Heart left ventricle (tissue), 16 donors: ENCODE measurements at regions not wholly inside any gene's neighbourhood (a gene's known extent, or its start where the extent isn't known, plus 50 kb on each side); places are given as distances from the start of the nearest gene placed in this dataset.

Experiments
- ATAC-seq, 4 donors: fragments of 200-7000 bp; cut with Tn5 transposase; one replicate each; pipeline ENCODE4 v1.9.1; 2020 to 2022; ENCODE audit warnings: moderate library complexity in 4 of 4, mild to moderate bottlenecking in 3 of 4, moderate number of reproducible peaks in 1 of 4
- DNase-seq, 5 donors: peaks; one replicate each; pipeline ENCODE4 v3.0.0-alpha.2; 2020
- H3K27ac ChIP-seq, 12 donors: fragments of 200-600 bp; sonication (generic) in 4 of 12; one replicate each; pipeline versions ENCODE4 v1.5.0 to v1.8.0; 2016 to 2022; ENCODE audit warnings: mild to moderate bottlenecking in 2 of 12
- H3K27me3 ChIP-seq, 9 donors: fragments of 200-600 bp; sonication (generic) in 2 of 9; one replicate each; pipeline versions ENCODE4 v1.5.1 to v1.8.0; 2016 to 2022; ENCODE audit warnings: mild to moderate bottlenecking in 3 of 9
- H3K36me3 ChIP-seq, 9 donors: fragments of 200-600 bp; sonication (generic) in 2 of 9; one replicate each; pipeline versions ENCODE4 v1.5.0 to v1.8.0; 2018 to 2022; ENCODE audit warnings: mild to moderate bottlenecking in 2 of 9
- H3K4me1 ChIP-seq, 12 donors: fragments of 200-600 bp; sonication (generic) in 4 of 12; one replicate each; pipeline versions ENCODE4 v1.5.0 to v1.8.0; 2016 to 2022; ENCODE audit warnings: mild to moderate bottlenecking in 3 of 12
- H3K4me3 ChIP-seq, 12 donors: fragments of 200-600 bp; sonication (generic) in 4 of 12; one replicate each; pipeline versions ENCODE4 v1.5.0 to v1.8.0; 2017 to 2022; ENCODE audit warnings: mild to moderate bottlenecking in 9 of 12, moderate library complexity in 4 of 12
- H3K9me3 ChIP-seq, 12 donors: fragments of 200-600 bp; sonication (generic) in 4 of 12; one replicate each; pipeline versions ENCODE4 v1.5.0 to v1.8.0; 2016 to 2022; ENCODE audit warnings: mild to moderate bottlenecking in 1 of 12
- CTCF ChIP-seq, 12 donors: fragments of 200-600 bp; sonication (generic) in 4 of 12; IDR thresholded peaks; one replicate each; pipeline versions ENCODE4 v1.5.0 to v1.8.0; 2018 to 2022; ENCODE audit warnings: antibody characterized with exemption in 12 of 12, mild to moderate bottlenecking in 5 of 12
- POLR2A ChIP-seq, 2 donors: fragments of 450-650 bp; IDR thresholded peaks; one replicate each; pipeline ENCODE4 v1.6.1; 2017; ENCODE audit warnings: antibody characterized with exemption in 2 of 2, mild to moderate bottlenecking in 2 of 2, moderate library complexity in 2 of 2
- WGBS, 4 donors: extraction: QIAGEN DNeasy Blood & Tissue Kit in 2 of 4; methylation state at CpG; one replicate each; pipeline versions ENCODE4 v1.1.5 to v1.1.7; 2013 to 2018; 5-methylcytosine and 5-hydroxymethylcytosine counted together
- intact Hi-C, 10 donors: fragments of 100-400 bp; cut with DNase I; formaldehyde crosslinking; loops; one replicate each; pipeline versions ENCODE4 v1.11.1 to v1.14.2; 2022
- donor health status: ischemic (EF 13 %, LVEDD 7.1; RV severe dilation, severe dysfunction).
- donor health status: healthy with polysubstance abuse.
- donor health status: DM: no; HTN: yes; CAD: no.
- donor health status: DM: no; HTN: no; CAD: no.
- donor health status: ischemic (EF 25% LVEDD 6.9; RV normal size, moderate dysfunction).
- donor health status: ischemic (EF 25% LVEDD 5.7; RV mildly dilated, moderate dysfunction).
- donor health status: healthy.
- donor health status: DM: yes; HTN: yes; CAD: no.
- donor health status: ischemic (EF 35%, LVEDD 5.7; RV mildly dilated, moderate dysfunction).
- donor health status: nonischemic (EF 11% LVEDD 7.7; RV severe dilation, severe dysfunction).
- donor health status: DM: yes; HTN: yes; CAD: no.
- donor health status: PGD.
- donor health status: ischemic (EF 29% LVEDD 5.4; RV normal size, mild dysfunction).
- donor health status: nonischemic (EF 23%, LVEDD 6.1; RV moderate dilation, normal function).

- WGBS, 4 donors = 94 to 99% (median 96%) methylated on average over 2 of the region's 2 CpGs
- H3K27ac ChIP-seq = no peak overlapping the region
- ATAC-seq = no peak
Observed at GRCh38 chr15:69945729-69946128, 152.0 kb downstream of the TLE3 start.

GRCh38 chr15:69946870-69947269 is 150.8 kb downstream of the TLE3 start:
- ATAC-seq = no peak
- TF ChIP-seq POLR2A (IDR thresholded peaks at IDR 0.05) (no peak), CTCF (IDR thresholded peaks at IDR 0.05) (no peak)
- no peaks in the 10 kb centered on the region for H3K9me3 ChIP-seq
- WGBS, 4 donors = 83 to 88% (median 87%) methylated on average over 4 of the region's 4 CpGs
- H3K4me3 ChIP-seq = no peak overlapping the region
- H3K4me1 ChIP-seq = no peaks in the 10 kb centered on the region
- intact Hi-C loops = no loop called here
- no peak for DNase-seq
- H3K27ac ChIP-seq = no peak overlapping the region
- no peaks in the 10 kb centered on the region for H3K27me3 ChIP-seq
- no peaks in the 10 kb centered on the region for H3K36me3 ChIP-seq

More at GRCh38 chr15:69945729-69946128, 152.0 kb downstream of the TLE3 start:
- H3K4me3 ChIP-seq = no peak overlapping the region
- TF ChIP-seq CTCF (IDR thresholded peaks at IDR 0.05) (no peak), POLR2A (IDR thresholded peaks at IDR 0.05) (no peak)
- no peaks in the 10 kb centered on the region for H3K4me1 ChIP-seq
- H3K27me3 ChIP-seq = no peaks in the 10 kb centered on the region
- no peaks in the 10 kb centered on the region for H3K36me3 ChIP-seq
- intact Hi-C loops = no loop called here
- no peak for DNase-seq
- H3K9me3 ChIP-seq = no peaks in the 10 kb centered on the region

- no peak overlapping the region for H3K27ac ChIP-seq
- ATAC-seq (no peak), DNase-seq (no peak)
- no peaks in the 10 kb centered on the region for H3K9me3 ChIP-seq
- no peaks in the 10 kb centered on the region for H3K27me3 ChIP-seq
- H3K4me3 ChIP-seq = no peak overlapping the region
- no peak for TF ChIP-seq POLR2A (IDR thresholded peaks at IDR 0.05)
- no peak for TF ChIP-seq CTCF (IDR thresholded peaks at IDR 0.05)
- H3K36me3 ChIP-seq = no peaks in the 10 kb centered on the region
- no peaks in the 10 kb centered on the region for H3K4me1 ChIP-seq
- intact Hi-C loops = no loop called here
- WGBS, 4 donors = 83 to 100% (median 92%) methylated on average over 2 of the region's 2 CpGs
Observed at GRCh38 chr15:69947394-69947793, 150.3 kb downstream of the TLE3 start.

- 76 to 86% (median 81%) methylated on average over 7 of the region's 7 CpGs for WGBS, 4 donors
- no peaks in the 10 kb centered on the region for H3K36me3 ChIP-seq
- no peak overlapping the region for H3K27ac ChIP-seq
- ATAC-seq (no peak), DNase-seq (no peak)
- TF ChIP-seq CTCF (IDR thresholded peaks at IDR 0.05) = no peak
- no peak for TF ChIP-seq POLR2A (IDR thresholded peaks at IDR 0.05)
- H3K9me3 ChIP-seq = no peaks in the 10 kb centered on the region
- no peak overlapping the region for H3K4me3 ChIP-seq
- no peaks in the 10 kb centered on the region for H3K4me1 ChIP-seq
- H3K27me3 ChIP-seq = peaks cover 0 to 9% (median 0%) of the 10 kb centered on the region in 9 donors
- intact Hi-C loops = no loop called here
Observed at GRCh38 chr15:69949485-69949884, 148.2 kb downstream of the TLE3 start.
